GM21423 (cell line): ENCODE measurements at regions not wholly inside any gene's neighbourhood (a gene's known extent, or its start where the extent isn't known, plus 50 kb on each side); places are given as distances from the start of the nearest gene placed in this dataset.
"Not testable (repeated sequence)": the region's sequence is repeated elsewhere in the genome, so short reads cannot be mapped to it uniquely, and the experiment has no call there.

ENCODE experiments used
- ATAC-seq: cut with Tn5 transposase; IDR thresholded peaks from one replicate; pipeline ENCODE4 v1.9.1; 2021; ENCODE audit warnings: mild to moderate bottlenecking, moderate library complexity; ENCODE audit not compliant: unreplicated experiment

DNA sequence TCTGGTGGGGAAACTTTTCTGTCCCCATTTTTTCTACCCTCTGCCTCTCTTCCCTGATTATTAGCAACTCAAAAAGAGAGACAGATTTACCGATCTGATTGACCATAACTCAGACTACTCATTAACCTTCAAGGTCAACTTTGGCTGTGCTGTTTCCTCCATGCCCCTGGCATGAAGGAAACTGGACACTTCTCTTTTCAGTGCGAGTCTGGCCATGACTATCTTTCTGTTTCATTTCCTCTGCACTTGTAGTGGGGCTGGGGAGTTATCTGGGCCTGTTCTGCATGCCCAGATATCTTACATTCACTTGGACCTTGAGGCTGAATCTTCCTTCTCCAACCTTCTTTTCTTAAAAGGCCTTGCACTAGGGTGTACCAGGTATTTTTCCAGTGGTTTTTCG, 76.9 kb upstream of the SLCO2A1 start:
- ATAC-seq, result peak; percentile 92

DNA sequence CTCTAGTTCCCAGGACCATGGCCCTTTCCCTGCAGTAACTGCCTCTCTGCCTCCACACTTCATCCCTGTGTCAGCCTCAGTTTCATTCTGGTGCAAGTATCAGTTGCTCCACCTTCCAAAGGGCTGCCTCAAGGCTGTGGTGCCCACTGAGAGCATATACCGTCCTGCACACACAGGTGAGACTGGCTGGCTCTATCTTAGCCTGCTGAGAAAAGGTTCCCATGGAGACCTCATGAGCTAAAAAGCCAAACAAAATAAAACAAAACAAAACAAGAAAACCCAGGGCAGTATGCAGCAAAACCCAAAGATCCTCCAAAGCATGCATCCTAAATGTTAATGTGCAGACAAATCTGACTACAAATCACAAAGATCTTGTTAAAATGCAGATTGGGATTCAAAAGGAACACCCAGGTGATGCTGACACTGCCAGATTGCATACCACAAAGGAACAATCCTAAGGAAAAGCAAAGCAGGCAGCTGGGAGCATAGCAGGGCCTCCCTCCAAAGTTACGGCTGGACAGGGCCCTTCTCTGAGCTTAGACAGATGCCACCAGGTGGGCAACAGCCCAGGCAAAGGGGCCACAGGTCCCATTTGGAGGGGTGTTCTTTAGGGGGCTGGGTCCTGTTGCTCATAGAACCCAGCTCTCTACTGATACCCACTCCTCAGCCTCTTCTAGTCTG, 76.3 kb upstream of the SLCO2A1 start:
- ATAC-seq, result no peak

DNA sequence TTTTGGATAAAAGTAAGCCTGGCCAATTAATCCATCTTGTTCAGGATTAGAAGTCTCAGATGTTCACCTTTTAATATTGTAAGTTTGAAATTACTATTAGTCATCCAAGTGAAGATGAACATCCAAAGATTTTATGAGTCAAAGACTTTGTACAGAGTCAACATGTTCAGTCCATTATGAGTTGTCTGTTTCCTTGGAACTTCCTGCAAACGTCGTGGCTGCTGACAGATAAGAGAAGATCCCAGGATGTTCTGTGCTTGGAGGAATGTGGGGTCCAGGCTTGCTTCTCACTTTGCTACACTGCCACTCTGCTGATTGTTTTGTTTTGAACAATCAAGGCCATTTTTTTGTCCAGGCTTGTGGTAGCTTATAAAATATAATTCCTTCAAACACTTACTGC, 74.3 kb upstream of the SLCO2A1 start:
- no peak for ATAC-seq

DNA sequence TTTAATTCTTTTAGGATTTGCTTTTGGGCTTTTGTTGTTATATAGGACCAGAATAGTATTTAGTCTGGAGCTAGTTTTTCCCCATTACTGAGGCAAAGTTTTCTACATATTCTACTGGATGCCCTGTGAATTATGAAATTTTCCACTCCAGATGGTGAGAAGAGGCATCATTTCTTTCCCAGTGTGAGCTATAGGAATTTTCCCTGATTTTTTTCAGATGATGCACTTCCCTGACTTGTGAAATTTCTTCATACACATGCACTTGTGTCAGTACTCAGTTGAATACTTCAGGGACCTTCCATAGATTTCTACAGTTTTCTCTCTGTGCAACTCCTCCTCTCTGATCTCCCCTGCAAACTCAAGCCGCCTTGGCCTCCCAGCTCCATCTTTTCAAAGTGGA, 73.7 kb upstream of the SLCO2A1 start:
- ATAC-seq, result no peak

GRCh38 chr3:134102976-134103375, 73.3 kb upstream of the SLCO2A1 start:
- ATAC-seq, result no peak

DNA sequence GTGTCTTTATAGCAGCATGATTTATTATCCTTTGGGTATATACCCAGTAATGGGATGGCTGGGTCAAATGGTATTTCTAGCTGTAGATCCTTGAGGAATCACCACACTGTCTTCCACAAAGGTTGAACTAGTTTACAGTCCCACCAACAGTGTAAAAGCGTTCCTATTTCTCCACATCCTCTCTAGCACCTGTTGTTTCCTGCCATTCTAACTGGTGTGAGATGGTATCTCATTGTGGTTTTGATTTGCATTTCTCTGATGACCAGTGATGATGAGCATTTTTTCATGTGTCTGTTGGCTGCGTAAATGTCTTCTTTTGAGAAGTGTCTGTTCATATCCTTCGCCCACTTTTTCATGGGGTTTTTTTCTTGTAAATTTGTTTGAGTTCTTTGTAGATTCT, 66.5 kb upstream of the SLCO2A1 start:
- ATAC-seq, result not testable (repeated sequence)

DNA sequence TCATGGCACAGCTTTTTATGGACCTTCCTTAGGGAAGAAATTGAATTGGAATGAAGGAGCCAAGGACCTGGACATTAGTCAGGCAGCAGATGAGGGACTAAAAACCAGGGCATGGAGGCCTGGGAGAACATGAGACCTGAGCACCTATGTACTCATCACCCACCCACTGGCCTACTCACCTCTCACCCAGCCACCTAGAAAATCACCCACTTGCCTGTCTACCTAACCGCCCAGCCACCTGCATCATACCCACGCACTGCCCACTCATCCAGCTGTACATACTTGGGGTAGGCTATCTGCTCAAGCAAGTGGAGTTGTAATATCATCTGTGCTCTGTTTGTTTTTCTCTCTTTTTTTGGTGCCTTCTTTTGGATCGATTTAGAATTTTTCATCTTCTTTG, 65.3 kb upstream of the SLCO2A1 start:
- ATAC-seq, result no peak

DNA sequence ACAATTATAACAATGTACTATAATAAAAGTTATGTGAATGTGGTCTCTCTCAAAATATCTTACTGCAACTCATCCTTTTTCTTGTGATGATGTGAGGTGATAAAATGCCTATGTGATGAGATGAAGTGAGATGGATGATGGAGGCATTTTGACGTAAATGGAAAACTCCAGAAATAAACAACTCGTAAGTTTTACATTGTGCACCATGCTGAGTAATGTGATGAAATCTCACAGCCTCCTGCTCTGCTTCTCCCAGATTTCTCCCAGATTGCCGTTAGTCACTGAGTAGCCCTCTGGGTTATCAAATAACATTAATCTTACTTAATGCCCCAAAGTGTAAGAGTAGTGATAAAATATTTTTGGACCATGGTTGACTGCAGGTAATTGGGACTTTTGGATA, 64.8 kb upstream of the SLCO2A1 start:
- ATAC-seq, result no peak

GRCh38 chr3:134093956-134094355, 64.2 kb upstream of the SLCO2A1 start:
- ATAC-seq, result no peak

GRCh38 chr3:134092208-134092701, 62.5 kb upstream of the SLCO2A1 start:
- ATAC-seq, result no peak

DNA sequence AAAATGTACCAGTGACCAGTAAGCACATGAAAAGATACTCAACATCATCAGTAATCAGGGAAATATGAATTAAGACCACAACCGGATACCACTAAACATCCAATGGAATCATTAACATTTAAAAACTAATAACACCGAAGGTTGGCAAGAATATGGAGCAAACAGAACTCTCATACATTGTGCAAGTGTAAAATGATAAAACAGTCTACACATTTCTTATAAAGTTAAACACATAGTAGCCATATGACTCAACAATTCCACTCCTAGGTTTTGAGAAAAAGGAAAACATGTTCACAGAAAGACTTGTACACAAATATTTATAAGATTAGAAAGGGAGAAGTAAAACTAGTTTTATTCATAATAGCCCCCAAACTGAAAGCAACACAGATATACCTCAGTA, 60.3 kb upstream of the SLCO2A1 start:
- ATAC-seq, result no peak

GRCh38 chr3:134087060-134087974, 57.6 kb upstream of the SLCO2A1 start:
- no peak for ATAC-seq

- ATAC-seq, result no peak
These were observed 56.9 kb upstream of the SLCO2A1 start for GRCh38 chr3:134086616-134087015.

DNA sequence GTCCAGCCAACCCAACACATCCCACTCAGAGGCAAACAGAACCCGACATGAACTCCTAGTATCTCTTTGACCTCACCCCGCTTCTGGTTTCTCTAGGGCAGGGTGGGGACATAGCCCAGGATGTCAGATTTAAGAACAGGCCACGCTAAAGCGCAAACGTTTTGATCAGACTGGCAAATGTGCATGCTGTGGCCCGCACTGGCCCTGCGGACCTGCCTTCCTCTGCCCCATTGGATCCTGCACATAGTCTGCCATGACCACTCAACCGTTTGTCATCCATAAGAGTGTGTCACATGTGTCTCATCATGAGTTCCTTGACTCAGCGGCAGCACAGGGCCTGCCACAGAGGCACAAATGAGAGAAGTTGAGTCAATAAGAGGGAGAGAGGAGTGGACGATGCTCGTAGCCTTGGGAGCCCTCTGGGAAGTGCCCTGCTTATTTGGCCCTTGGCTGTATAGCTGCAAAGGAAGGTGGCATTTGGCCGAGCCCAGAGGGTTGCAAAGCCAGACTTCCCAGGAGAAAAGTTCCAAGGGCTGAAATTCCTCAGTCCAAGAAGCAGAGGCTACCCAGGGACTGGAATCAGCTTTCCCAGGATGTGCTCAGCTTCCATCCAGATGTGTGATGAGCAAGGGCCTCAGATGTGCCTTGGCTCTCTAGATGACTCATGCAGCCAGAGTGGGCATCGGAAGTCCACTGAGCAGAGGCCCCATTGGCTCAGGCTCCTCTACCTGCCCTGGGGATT, 55.5 kb upstream of the SLCO2A1 start:
- no peak for ATAC-seq

DNA sequence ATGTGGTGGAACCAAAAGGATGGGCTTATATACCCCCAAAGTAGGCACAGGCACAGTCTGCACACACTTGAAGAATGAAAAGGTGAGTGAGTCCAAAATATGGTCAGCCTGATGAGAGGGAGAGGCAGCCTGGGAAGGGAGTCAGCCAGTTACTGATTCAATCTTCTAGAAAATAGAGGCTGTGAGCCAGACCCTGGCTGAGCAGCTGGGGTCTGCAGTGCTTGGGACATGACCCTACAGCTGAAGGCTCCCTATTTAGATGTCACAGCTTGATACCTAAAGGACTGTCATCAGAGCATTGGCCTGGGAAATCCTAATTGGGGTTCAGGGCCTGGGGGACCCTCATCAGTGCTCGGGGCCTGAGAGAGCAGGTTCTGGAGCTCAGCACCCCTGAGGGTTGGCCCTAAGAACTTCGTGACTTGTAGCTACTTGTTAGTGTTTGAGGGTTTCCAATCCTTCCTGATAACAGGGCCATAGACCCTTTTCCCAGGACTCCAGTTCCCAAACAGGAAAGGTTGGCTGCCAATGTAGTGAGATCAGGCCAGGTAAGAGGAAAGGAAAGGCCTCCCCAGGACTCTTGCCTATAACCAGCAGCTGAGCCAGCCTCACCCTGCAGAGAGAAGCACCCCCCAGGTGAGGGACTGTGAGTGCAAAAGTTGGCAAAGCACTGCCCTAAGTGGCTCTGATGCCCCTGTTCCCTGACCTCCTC, 54.7 kb upstream of the SLCO2A1 start:
- ATAC-seq, result no peak

DNA sequence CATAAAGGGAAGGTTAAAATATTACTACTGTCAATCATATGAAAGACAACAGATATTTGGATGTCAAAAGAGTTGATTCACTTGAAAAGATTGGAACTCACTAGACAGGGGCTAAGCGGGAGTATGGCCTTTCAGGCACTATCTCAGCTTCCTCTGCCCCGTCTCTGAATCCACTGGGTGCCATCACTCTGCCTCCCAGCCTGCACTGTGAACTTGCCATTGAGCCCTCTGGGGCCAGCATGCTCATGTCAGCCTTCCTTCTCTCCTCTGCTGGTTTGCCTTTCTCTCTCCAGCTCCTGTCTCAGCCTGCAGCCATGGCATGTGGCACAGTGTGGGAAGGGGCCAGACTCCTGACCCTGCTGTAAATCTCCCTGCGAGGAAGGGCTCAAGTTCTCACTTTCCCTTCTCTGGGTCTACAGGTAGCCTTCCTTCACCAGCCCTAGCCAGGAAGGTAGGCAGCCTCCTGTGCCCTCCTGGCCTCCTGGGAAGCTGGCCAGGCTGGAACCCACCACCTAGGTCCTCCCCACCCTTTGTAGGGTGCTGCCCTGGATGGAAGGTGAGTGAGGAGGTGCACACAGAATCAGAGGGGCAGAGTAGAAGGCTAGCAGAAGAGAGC, 54.0 kb upstream of the SLCO2A1 start:
- ATAC-seq, result no peak

GRCh38 chr3:134083008-134083407, 53.3 kb upstream of the SLCO2A1 start:
- no peak for ATAC-seq

DNA sequence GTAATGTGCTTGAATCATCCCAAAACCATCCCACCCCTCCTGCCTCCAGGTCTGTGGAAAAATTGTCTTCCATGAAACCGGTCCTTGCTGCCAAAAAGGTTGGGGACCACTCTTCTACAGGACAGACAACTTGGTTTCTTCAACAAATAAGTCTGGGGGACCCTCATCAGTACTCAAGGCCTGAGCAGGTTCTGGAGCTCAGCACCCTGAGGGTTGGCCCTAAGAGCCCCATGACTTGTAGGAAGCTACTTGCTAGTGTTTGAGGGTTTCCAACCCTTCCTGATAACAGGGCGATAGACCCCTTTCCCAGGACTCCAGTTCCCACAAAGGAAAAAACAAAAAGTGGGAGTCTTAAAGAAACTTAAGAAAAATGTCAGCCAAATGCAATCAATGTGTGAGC, 52.9 kb upstream of the SLCO2A1 start:
- no peak for ATAC-seq

GRCh38 chr3:134081211-134081610, 51.5 kb upstream of the SLCO2A1 start:
- no peak for ATAC-seq

- no peak for ATAC-seq
These were observed 51.0 kb upstream of the SLCO2A1 start for GRCh38 chr3:134080761-134081160.
